ENCODE measurements at regions not wholly inside any gene's neighbourhood (a gene's known extent, or its start where the extent isn't known, plus 50 kb on each side); places are given as distances from the start of the nearest gene placed in this dataset.

DNA sequence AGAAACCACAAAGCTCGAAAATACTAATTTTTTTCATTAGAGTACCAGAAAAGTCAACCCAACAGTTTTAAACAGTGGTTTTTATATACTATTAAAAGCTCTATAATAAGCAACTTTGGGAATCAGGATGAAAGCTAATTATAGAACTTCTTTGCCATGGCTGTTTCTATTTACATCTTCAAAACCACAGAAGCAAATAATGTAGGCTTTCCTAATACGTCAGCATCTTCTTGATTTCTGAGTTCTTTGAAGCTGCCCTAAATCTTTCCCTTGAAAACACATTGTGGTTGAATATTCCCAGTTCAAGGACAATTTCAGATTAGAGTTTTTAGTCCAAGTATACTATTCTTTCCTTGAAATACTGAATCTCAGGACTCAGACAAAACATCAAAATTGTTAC lies 460.2 kb upstream of the FAT1 start:
- Histone ChIP-seq H4K20me1 (ENCODE audit: insufficient read depth, poor library complexity, severe bottlenecking) (no peaks in the 10 kb centered on the region), H3K4me1 (ENCODE audit: insufficient read depth) (peaks cover 16% of the 10 kb centered on the region), H3K9me3 (ENCODE audit: low read depth) (no peaks in the 10 kb centered on the region), H3K4me2 (no peak overlapping the region), H3K4me3 (no peak overlapping the region), H3K79me2 (no peaks in the 10 kb centered on the region), H3K9me2 (replicated peaks; ENCODE audit: insufficient read depth) (no peaks in the 10 kb centered on the region), H2AFZ (no peak overlapping the region), H3K36me3 (replicated peaks; ENCODE audit: insufficient read depth, low read depth) (no peaks in the 10 kb centered on the region), H3K27me3 (no peaks in the 10 kb centered on the region), H3K27ac (no peak overlapping the region)
- DNase-seq (ENCODE audit: low spot score), result no peak
- TF ChIP-seq EZH2 (IDR thresholded peaks at IDR 0.05; ENCODE audit: borderline replicate concordance) (no peak), EZH2phosphoT487 (IDR thresholded peaks at IDR 0.05; ENCODE audit: low read depth, severe bottlenecking, unreplicated experiment) (no peak)
- TF ChIP-seq, protein P1, sequence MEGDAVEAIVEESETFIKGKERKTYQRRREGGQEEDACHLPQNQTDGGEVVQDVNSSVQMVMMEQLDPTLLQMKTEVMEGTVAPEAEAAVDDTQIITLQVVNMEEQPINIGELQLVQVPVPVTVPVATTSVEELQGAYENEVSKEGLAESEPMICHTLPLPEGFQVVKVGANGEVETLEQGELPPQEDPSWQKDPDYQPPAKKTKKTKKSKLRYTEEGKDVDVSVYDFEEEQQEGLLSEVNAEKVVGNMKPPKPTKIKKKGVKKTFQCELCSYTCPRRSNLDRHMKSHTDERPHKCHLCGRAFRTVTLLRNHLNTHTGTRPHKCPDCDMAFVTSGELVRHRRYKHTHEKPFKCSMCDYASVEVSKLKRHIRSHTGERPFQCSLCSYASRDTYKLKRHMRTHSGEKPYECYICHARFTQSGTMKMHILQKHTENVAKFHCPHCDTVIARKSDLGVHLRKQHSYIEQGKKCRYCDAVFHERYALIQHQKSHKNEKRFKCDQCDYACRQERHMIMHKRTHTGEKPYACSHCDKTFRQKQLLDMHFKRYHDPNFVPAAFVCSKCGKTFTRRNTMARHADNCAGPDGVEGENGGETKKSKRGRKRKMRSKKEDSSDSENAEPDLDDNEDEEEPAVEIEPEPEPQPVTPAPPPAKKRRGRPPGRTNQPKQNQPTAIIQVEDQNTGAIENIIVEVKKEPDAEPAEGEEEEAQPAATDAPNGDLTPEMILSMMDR (IDR thresholded peaks at IDR 0.05; ENCODE audit: poor library complexity), result no peak
- 85% methylated on average over 2 of the region's 2 CpGs for WGBS (ENCODE audit: low lambda C conversion rate, missing lambda C conversion rate)

DNA sequence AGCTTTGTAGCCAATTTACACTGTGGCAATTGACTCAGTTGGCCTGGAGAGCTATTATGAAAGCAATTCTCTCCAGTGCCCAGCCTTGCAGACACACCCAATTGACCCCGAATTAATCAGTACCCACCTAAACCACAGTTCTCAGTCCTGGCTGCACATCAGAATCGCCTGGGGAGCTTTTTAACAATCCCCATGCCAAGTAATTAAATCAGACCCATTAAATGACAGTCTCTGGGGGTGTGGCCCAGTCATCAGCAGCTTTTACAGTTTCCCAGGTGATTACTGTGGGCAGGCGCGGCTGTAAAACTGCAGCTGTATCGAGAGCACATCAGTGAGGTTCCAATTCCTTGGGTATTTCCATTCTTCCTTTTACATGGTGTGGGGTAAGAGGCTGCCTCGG lies 460.9 kb upstream of the FAT1 start:
- no peak for DNase-seq (ENCODE audit: low spot score)
- TF ChIP-seq, protein P1 (IDR thresholded peaks at IDR 0.05; ENCODE audit: poor library complexity), result no peak
- no peak for TF ChIP-seq EZH2phosphoT487 (IDR thresholded peaks at IDR 0.05; ENCODE audit: low read depth, severe bottlenecking, unreplicated experiment)
- TF ChIP-seq EZH2 (IDR thresholded peaks at IDR 0.05; ENCODE audit: borderline replicate concordance), result no peak
- 80% methylated on average over 6 of the region's 6 CpGs for WGBS (ENCODE audit: low lambda C conversion rate, missing lambda C conversion rate)

GRCh38 chr4:187188118-187188517 lies 464.5 kb upstream of the FAT1 start:
- no peak overlapping the region for H2AFZ ChIP-seq

More for the DNA sequence above, 460.9 kb upstream of the FAT1 start:
- no peak overlapping the region for H3K4me2 ChIP-seq
- H3K9me2 ChIP-seq (replicated peaks; ENCODE audit: insufficient read depth), result no peaks in the 10 kb centered on the region
- no peaks in the 10 kb centered on the region for H3K27me3 ChIP-seq
- no peaks in the 10 kb centered on the region for H3K36me3 ChIP-seq (replicated peaks; ENCODE audit: insufficient read depth, low read depth)
- no peak overlapping the region for H3K4me3 ChIP-seq
- no peaks in the 10 kb centered on the region for H3K9me3 ChIP-seq (ENCODE audit: low read depth)
- H3K27ac ChIP-seq, result no peak overlapping the region
- no peak overlapping the region for H2AFZ ChIP-seq
- H3K79me2 ChIP-seq, result no peaks in the 10 kb centered on the region
- no peaks in the 10 kb centered on the region for H4K20me1 ChIP-seq (ENCODE audit: insufficient read depth, poor library complexity, severe bottlenecking)
- peaks cover 12% of the 10 kb centered on the region for H3K4me1 ChIP-seq (ENCODE audit: insufficient read depth)

More at GRCh38 chr4:187188118-187188517, 464.5 kb upstream of the FAT1 start:
- WGBS (ENCODE audit: low lambda C conversion rate, missing lambda C conversion rate), result 83% methylated on average over 7 of the region's 7 CpGs
- Histone ChIP-seq H3K9me2 (replicated peaks; ENCODE audit: insufficient read depth) (no peaks in the 10 kb centered on the region), H4K20me1 (ENCODE audit: insufficient read depth, poor library complexity, severe bottlenecking) (no peaks in the 10 kb centered on the region), H3K4me1 (ENCODE audit: insufficient read depth) (no peaks in the 10 kb centered on the region), H3K36me3 (replicated peaks; ENCODE audit: insufficient read depth, low read depth) (no peaks in the 10 kb centered on the region), H3K27me3 (no peaks in the 10 kb centered on the region), H3K79me2 (no peaks in the 10 kb centered on the region), H3K4me3 (no peak overlapping the region), H3K4me2 (no peak overlapping the region), H3K9me3 (ENCODE audit: low read depth) (no peaks in the 10 kb centered on the region), H3K27ac (no peak overlapping the region)
- TF ChIP-seq, protein P1 (IDR thresholded peaks at IDR 0.05; ENCODE audit: poor library complexity), result no peak
- no peak for DNase-seq (ENCODE audit: low spot score)

Data from hepatocyte (in vitro differentiated cells).